HCT116 (cell line): ENCODE measurements at regions not wholly inside any gene's neighbourhood (a gene's known extent, or its start where the extent isn't known, plus 50 kb on each side); places are given as distances from the start of the nearest gene placed in this dataset.

Source experiments
- ATAC-seq: fragments of 200-7000 bp; cut with Tn5 transposase; 2 replicates; pipeline ENCODE4 v1.9.1; 2020; ENCODE audit warnings: mild to moderate bottlenecking, moderate library complexity
- BruUV-seq: library from RNA; stranded (reverse); fragments of 400-500 nt; replicated peaks from 2 replicates; lab custom pipeline; 2021; lab: Mats Ljungman, UMichigan
- CTCF ChIA-PET: fragments of 300-600 bp; sonication (Branson Sonifier 250); formaldehyde crosslinking; loops from one replicate; lab custom pipeline; 2021; ENCODE audit warnings: antibody characterized with exemption; lab: Charles Lee
- POLR2A ChIA-PET: fragments of 300-600, 350-600 bp; sonication (Branson Sonifier 250); formaldehyde crosslinking; loops from one replicate; lab custom pipeline; 2021; ENCODE audit warnings: antibody characterized with exemption; lab: Charles Lee
- RAD21 ChIA-PET, 2 experiments: fragments of 300-600 bp; sonication (Branson Sonifier 250); formaldehyde crosslinking; loops; one replicate each; lab custom pipeline; 2023; ENCODE audit warnings: low total read pairs in 2 of 2; ENCODE audit not compliant: uncharacterized antibody in 2 of 2, unreplicated experiment in 2 of 2, low non-redundant PET in 1 of 2; lab: Charles Lee
- DNase-seq: peaks from one replicate; pipeline ENCODE4 v3.0.0-alpha.2; 2010; ENCODE audit warnings: low read depth, low spot score
- H2AFZ ChIP-seq: fragments of 200-600 bp; shearing (Covaris generic), sonication (generic); 2 replicates; pipeline ENCODE4 v1.6.1; 2017; ENCODE audit warnings: low read depth, mixed run types, mixed read lengths, antibody characterized with exemption, low read length; ENCODE audit not compliant: poor library complexity, severe bottlenecking
- H3K27ac ChIP-seq: 2 replicates; pipeline ENCODE4 v1.5.1; 2012; ENCODE audit warnings: low read depth, low read length
- H3K27me3 ChIP-seq: fragments of 200-600 bp; sonication (generic); 2 replicates; pipeline ENCODE4 v1.6.1; 2016; ENCODE audit warnings: mixed run types, low read length, mixed read lengths; ENCODE audit not compliant: insufficient read depth
- H3K36me3 ChIP-seq, 2 experiments: fragments of 200-500 bp in 1 of 2; fragments of 200-600 bp in 1 of 2; sonication (Bioruptor generic) in 1 of 2; sonication (generic) in 1 of 2; 2 replicates each; pipeline versions ENCODE4 v1.5.1 to v1.6.1; 2014 to 2016; ENCODE audit warnings: low read length in 2 of 2, inconsistent platforms in 1 of 2, mixed read lengths in 1 of 2, mixed run types in 1 of 2; ENCODE audit not compliant: insufficient read depth in 2 of 2, control insufficient read depth in 1 of 2
- H3K4me1 ChIP-seq, 2 experiments: fragments of 200-600 bp in 1 of 2; sonication (generic) in 1 of 2; 2 replicates each; pipeline versions ENCODE4 v1.5.1 to v1.6.1; 2012 to 2017; ENCODE audit warnings: low read length in 2 of 2, inconsistent platforms in 1 of 2, mild to moderate bottlenecking in 1 of 2, mixed read lengths in 1 of 2, mixed run types in 1 of 2, moderate library complexity in 1 of 2; ENCODE audit not compliant: insufficient read depth in 2 of 2, control insufficient read depth in 1 of 2
- H3K4me2 ChIP-seq: fragments of 200-600 bp; sonication (generic); 2 replicates; pipeline ENCODE4 v1.6.1; 2017; ENCODE audit warnings: mixed run types, low read length, mixed read lengths
- H3K4me3 ChIP-seq, 2 experiments: fragments of 200-600 bp in 1 of 2; sonication (generic) in 1 of 2; replicated peaks in 1 of 2; 2 replicates each; pipeline ENCODE4 v1.5.1; 2011 to 2016; ENCODE audit warnings: low read length in 2 of 2, control low read depth in 1 of 2, low read depth in 1 of 2, mild to moderate bottlenecking in 1 of 2, mixed read lengths in 1 of 2, mixed run types in 1 of 2
- H3K79me2 ChIP-seq: fragments of 200-600 bp; sonication (generic); 2 replicates; pipeline ENCODE4 v1.6.1; 2017; ENCODE audit warnings: mild to moderate bottlenecking, mixed run types, low read length, moderate library complexity, mixed read lengths; ENCODE audit not compliant: insufficient read depth
- H3K9ac ChIP-seq: fragments of 200-600 bp; sonication (generic); 2 replicates; pipeline ENCODE4 v1.6.1; 2016; ENCODE audit warnings: low read length, mixed read lengths
- H3K9me2 ChIP-seq: fragments of 200-600 bp; sonication (generic), shearing (Covaris generic); 2 replicates; pipeline ENCODE4 v1.6.1; 2017; ENCODE audit warnings: mixed run types, mild to moderate bottlenecking, moderate library complexity; ENCODE audit not compliant: insufficient read depth
- H3K9me3 ChIP-seq, 2 experiments: fragments of 200-500 bp in 1 of 2; fragments of 200-600 bp in 1 of 2; sonication (Bioruptor generic) in 1 of 2; sonication (generic) in 1 of 2; 2 replicates each; pipeline ENCODE4 v1.6.1; 2014 to 2017; ENCODE audit warnings: low read length in 2 of 2, mixed read lengths in 2 of 2, inconsistent platforms in 1 of 2, low read depth in 1 of 2, mild to moderate bottlenecking in 1 of 2, mixed run types in 1 of 2, moderate library complexity in 1 of 2; ENCODE audit not compliant: control insufficient read depth in 1 of 2, insufficient read depth in 1 of 2
- H4K20me1 ChIP-seq: fragments of 200-600 bp; sonication (generic), shearing (Covaris generic); 2 replicates; pipeline ENCODE4 v1.6.1; 2017; ENCODE audit warnings: mixed run types, mild to moderate bottlenecking, moderate library complexity; ENCODE audit not compliant: insufficient read depth
- CBX3 ChIP-seq: IDR thresholded peaks from 2 replicates; pipeline ENCODE4 v1.6.1; 2012; ENCODE audit warnings: low read depth
- CEBPB ChIP-seq: IDR thresholded peaks from 2 replicates; pipeline ENCODE4 v1.6.1; 2012; ENCODE audit warnings: low read depth
- CTCF ChIP-seq, 3 experiments: fragments of 200-600 bp in 1 of 3; sonication (generic) in 1 of 3; IDR thresholded peaks in 2 of 3; conservative IDR thresholded peaks in 1 of 3; 2 replicates each; pipeline ENCODE4 v1.5.1; 2012 to 2017; ENCODE audit warnings: low read depth in 2 of 3, low read length in 2 of 3, antibody characterized with exemption in 1 of 3, borderline replicate concordance in 1 of 3, control low read depth in 1 of 3, mild to moderate bottlenecking in 1 of 3, mixed read lengths in 1 of 3, mixed run types in 1 of 3, moderate library complexity in 1 of 3; ENCODE audit not compliant: insufficient read depth in 1 of 3
- EGR1 ChIP-seq: IDR thresholded peaks from 2 replicates; pipeline ENCODE4 v1.6.1; 2012; ENCODE audit warnings: low read depth
- ELF1 ChIP-seq: IDR thresholded peaks from 2 replicates; pipeline ENCODE4 v1.6.1; 2012; ENCODE audit warnings: low read depth, borderline replicate concordance
- MAX ChIP-seq: IDR thresholded peaks from 2 replicates; pipeline ENCODE4 v1.6.1; 2012
- REST ChIP-seq: IDR thresholded peaks from 2 replicates; pipeline ENCODE4 v1.6.1; 2012; ENCODE audit warnings: low read depth
- SRF ChIP-seq: IDR thresholded peaks from 2 replicates; pipeline ENCODE4 v1.6.1; 2012; ENCODE audit warnings: low read depth
- YY1 ChIP-seq: IDR thresholded peaks from 2 replicates; pipeline ENCODE4 v1.6.1; 2011; ENCODE audit warnings: low read length, low read depth, moderate library complexity, mild to moderate bottlenecking; ENCODE audit not compliant: insufficient replicate concordance; ENCODE audit errors: extremely low read depth
- ZNF274 ChIP-seq: fragments of 200-500 bp; sonication (Bioruptor generic); IDR thresholded peaks from 2 replicates; pipeline ENCODE4 v1.6.1; 2014; ENCODE audit warnings: mild to moderate bottlenecking, low read depth, low read length, inconsistent platforms
- intact Hi-C: fragments of 100-400 bp; cut with micrococcal nuclease; formaldehyde crosslinking; loops from 2 replicates; pipeline ENCODE4 v1.10.0; 2022

- CTCF ChIA-PET: no interaction called here
- intact Hi-C loops: no loop called here
- POLR2A ChIA-PET: no interaction called here
Observed at GRCh38 chr7:50226669-50227068, 77.8 kb upstream of the IKZF1 start.

More at GRCh38 chr7:50226669-50227068, 77.8 kb upstream of the IKZF1 start:
- no peaks in the 10 kb centered on the region for H3K79me2 ChIP-seq
- H3K9me2 ChIP-seq: no peaks in the 10 kb centered on the region
- H3K27me3 ChIP-seq: no peaks in the 10 kb centered on the region
- H3K27ac ChIP-seq: no peak overlapping the region
- DNase-seq (no peak), ATAC-seq (no peak)
- H3K4me3 ChIP-seq: no peak overlapping the region
- no peaks in the 10 kb centered on the region for H4K20me1 ChIP-seq
- H3K9ac ChIP-seq: no peak overlapping the region
- no peaks in the 10 kb centered on the region for H3K4me1 ChIP-seq
- RAD21 ChIA-PET: no interaction called here
- no peak overlapping the region for H3K4me2 ChIP-seq
- H2AFZ ChIP-seq: no peak overlapping the region
- H3K36me3 ChIP-seq: no peaks in the 10 kb centered on the region; a peak in 1 of 4 replicates
- H3K9me3 ChIP-seq: peaks cover 11 to 17% of the 10 kb centered on the region in 2 experiments; a peak in 2 of 4 replicates
- BruUV-seq: no TSS peak
- TF ChIP-seq ELF1: no peak
- no peak for TF ChIP-seq EGR1
- no peak for TF ChIP-seq CTCF (IDR thresholded peaks at IDR 0.05 in 2 of 3, conservative IDR thresholded peaks at IDR 0.05 in 1 of 3; ENCODE audit: borderline replicate concordance in 1 of 3, insufficient read depth in 1 of 3, low read depth in 2 of 3, low read length in 2 of 3)
- TF ChIP-seq MAX: no peak
- no peak for TF ChIP-seq ZNF274
- no peak for TF ChIP-seq YY1
- no peak for TF ChIP-seq CEBPB
- no peak for TF ChIP-seq SRF
- TF ChIP-seq CBX3: no peak
- TF ChIP-seq REST: no peak
